ENCODE measurements at regions not wholly inside any gene's neighbourhood (a gene's known extent, or its start where the extent isn't known, plus 50 kb on each side); places are given as distances from the start of the nearest gene placed in this dataset.

- no peak overlapping the region for H3K4me3 ChIP-seq (ENCODE audit: low read length)
- TF ChIP-seq CTCF (IDR thresholded peaks at IDR 0.05; ENCODE audit: insufficient read depth, low read depth, low read length, missing control alignments), result no peak
- DNase-seq (ENCODE audit: low read depth), result no peak
Observed at GRCh38 chrX:130552444-130553073, 150.8 kb downstream of the RBMX2 start.

GRCh38 chrX:130555341-130555740 is 153.6 kb downstream of the RBMX2 start:
- no peak for TF ChIP-seq CTCF (IDR thresholded peaks at IDR 0.05; ENCODE audit: insufficient read depth, low read depth, low read length, missing control alignments)
- no peak overlapping the region for H3K4me3 ChIP-seq (ENCODE audit: low read length)
- DNase-seq (ENCODE audit: low read depth), result no peak

GRCh38 chrX:130555757-130556156 is 154.0 kb downstream of the RBMX2 start:
- no peak for TF ChIP-seq CTCF (IDR thresholded peaks at IDR 0.05; ENCODE audit: insufficient read depth, low read depth, low read length, missing control alignments)
- no peak for DNase-seq (ENCODE audit: low read depth)
- no peak overlapping the region for H3K4me3 ChIP-seq (ENCODE audit: low read length)

GRCh38 chrX:130556951-130557350 is 155.2 kb downstream of the RBMX2 start:
- no peak overlapping the region for H3K4me3 ChIP-seq (ENCODE audit: low read length)
- no peak for TF ChIP-seq CTCF (IDR thresholded peaks at IDR 0.05; ENCODE audit: insufficient read depth, low read depth, low read length, missing control alignments)
- no peak for DNase-seq (ENCODE audit: low read depth)

GRCh38 chrX:130560544-130560943 is 158.8 kb downstream of the RBMX2 start:
- H3K4me3 ChIP-seq (ENCODE audit: low read length), result no peak overlapping the region
- no peak for TF ChIP-seq CTCF (IDR thresholded peaks at IDR 0.05; ENCODE audit: insufficient read depth, low read depth, low read length, missing control alignments)
- no peak for DNase-seq (ENCODE audit: low read depth)

- H3K4me3 ChIP-seq (ENCODE audit: low read length), result no peak overlapping the region
- DNase-seq (ENCODE audit: low read depth), result no peak
- TF ChIP-seq CTCF (IDR thresholded peaks at IDR 0.05; ENCODE audit: insufficient read depth, low read depth, low read length, missing control alignments), result no peak
Observed at GRCh38 chrX:130561930-130562329, 160.1 kb downstream of the RBMX2 start.

GRCh38 chrX:130563476-130563875 is 161.7 kb downstream of the RBMX2 start:
- DNase-seq (ENCODE audit: low read depth), result no peak
- no peak overlapping the region for H3K4me3 ChIP-seq (ENCODE audit: low read length)
- no peak for TF ChIP-seq CTCF (IDR thresholded peaks at IDR 0.05; ENCODE audit: insufficient read depth, low read depth, low read length, missing control alignments)

Data from epithelial cell of esophagus (primary cell).